Superior temporal gyrus (tissue), 1 donor: ENCODE measurements at regions not wholly inside any gene's neighbourhood (a gene's known extent, or its start where the extent isn't known, plus 50 kb on each side); places are given as distances from the start of the nearest gene placed in this dataset.

ENCODE experiments used
- DNase-seq: peaks from one replicate; pipeline ENCODE4 v3.0.0-alpha.2; 2016; ENCODE audit errors: extremely low spot score

GRCh38 chr1:220982686-220983085 lies 103.4 kb downstream of the HLX start:
- no peak for DNase-seq

DNA sequence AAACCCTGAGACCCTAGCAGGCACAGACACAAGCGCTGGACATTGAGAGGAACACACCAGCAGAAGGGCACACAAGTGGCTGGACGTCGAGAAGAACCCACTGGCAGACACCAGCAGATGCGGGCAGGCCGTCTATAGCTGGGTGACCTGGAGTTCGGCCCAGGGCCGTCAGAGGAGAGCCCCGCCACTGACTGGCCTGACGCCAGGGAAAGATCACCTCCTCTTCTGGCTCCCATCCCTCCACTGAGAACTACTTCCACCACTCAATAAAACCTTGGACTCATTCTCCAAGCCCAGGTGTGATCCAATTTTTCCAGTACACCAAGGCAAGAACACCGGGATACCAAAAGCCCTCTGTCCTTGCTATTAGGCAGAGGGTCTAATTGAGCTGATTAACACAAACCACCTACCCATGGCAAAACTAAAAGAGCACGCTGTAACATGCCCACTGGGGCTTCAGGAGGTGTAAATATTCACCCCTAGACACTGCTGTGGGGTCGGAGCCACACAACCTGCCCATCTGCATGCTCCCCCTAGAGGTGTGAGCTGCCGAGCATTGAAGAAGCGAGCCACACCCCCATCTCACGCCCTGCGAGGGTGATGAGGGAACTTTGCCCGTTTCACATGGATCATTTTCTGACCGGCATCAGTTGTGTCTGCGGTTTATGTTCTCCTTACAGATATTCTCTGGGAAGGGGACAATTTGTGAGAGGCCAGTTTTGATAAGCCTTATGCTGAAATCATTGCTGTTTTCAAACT lies 104.8 kb downstream of the HLX start:
- no peak for DNase-seq

DNA sequence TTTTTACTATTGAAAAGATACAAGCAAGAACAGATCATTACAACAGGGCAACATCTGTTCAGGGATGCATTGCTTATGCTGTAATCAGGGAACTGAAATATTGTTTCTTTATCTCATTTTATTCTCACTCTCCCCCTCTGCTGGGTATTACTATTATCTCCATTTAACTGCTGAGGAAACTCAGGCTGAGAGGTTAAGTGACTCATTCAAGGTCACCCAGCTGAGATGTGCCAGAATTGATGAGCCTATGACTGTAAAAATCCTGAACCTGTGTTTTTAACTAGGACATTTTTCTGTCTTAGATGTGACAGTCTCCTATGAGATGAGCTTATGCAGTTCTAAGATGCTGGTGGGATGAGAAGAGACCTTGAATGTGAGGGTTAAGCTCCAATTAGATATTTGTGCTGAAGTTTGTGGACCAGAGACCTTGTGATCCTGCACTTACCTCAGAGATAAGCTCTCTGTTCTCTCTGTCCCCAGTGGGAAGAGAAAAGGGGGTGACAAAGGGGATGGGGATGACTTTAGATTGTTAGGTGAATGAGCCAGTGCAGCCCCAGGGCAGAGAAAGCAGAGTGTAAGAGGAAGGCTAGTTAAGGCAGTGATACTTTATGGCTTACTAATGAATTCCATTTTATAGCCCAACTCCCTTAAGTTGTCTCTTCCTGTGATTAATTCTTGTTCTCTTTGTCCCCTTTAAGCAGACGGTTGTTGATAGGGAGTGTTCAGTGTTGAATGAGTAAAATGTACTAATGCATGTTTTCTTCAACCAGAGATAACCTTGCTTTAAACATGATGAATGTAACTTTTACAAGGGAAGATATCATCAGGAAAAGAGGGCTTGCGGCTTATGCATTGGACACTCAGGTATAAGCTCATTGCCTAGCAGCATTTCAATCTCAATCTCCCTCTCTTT lies 111.4 kb downstream of the HLX start:
- no peak for DNase-seq

DNA sequence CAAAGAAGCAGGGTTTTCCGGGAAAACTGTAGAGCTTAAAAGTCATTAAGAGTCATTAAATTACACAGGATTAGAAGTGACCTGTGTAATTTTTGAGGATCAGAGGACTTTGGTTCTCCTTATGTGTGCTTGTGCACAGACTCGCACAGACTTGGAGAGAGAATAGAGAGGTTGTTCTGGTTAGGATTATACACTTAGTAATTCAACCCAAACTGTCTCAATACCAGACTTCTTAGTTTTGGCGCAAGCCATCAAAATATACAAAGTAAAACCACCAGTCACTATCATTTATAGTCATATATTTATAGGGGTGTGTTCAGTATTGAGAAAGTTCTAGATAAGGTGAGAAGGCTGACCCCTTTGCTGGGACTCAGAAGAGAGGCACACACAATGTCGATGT lies 112.3 kb downstream of the HLX start:
- DNase-seq, result no peak

GRCh38 chr1:220991959-220992704 lies 112.9 kb downstream of the HLX start:
- no peak for DNase-seq

GRCh38 chr1:220992705-220993052 lies 113.4 kb downstream of the HLX start:
- DNase-seq, result no peak

DNA sequence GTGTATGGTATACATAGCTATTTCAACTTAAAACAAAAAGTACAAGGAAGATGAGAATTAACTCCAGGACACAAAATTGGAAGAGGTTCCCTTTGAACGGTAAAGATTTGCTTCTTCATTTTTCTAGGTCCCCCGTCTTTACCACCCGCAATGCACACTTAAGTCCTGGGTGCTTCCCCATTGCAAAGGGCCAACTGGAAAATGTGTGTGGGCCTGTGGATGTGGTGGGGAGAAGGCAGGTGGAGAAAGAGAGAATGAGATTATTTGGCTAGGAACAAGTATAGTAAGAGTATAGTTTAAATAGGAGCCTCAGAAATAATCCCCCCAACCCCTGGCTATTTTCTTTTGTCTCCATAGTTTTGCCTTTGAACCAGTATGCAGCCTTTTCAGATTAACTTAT lies 115.4 kb downstream of the HLX start:
- DNase-seq, result no peak

GRCh38 chr1:220997791-220998190 lies 118.5 kb downstream of the HLX start:
- no peak for DNase-seq

DNA sequence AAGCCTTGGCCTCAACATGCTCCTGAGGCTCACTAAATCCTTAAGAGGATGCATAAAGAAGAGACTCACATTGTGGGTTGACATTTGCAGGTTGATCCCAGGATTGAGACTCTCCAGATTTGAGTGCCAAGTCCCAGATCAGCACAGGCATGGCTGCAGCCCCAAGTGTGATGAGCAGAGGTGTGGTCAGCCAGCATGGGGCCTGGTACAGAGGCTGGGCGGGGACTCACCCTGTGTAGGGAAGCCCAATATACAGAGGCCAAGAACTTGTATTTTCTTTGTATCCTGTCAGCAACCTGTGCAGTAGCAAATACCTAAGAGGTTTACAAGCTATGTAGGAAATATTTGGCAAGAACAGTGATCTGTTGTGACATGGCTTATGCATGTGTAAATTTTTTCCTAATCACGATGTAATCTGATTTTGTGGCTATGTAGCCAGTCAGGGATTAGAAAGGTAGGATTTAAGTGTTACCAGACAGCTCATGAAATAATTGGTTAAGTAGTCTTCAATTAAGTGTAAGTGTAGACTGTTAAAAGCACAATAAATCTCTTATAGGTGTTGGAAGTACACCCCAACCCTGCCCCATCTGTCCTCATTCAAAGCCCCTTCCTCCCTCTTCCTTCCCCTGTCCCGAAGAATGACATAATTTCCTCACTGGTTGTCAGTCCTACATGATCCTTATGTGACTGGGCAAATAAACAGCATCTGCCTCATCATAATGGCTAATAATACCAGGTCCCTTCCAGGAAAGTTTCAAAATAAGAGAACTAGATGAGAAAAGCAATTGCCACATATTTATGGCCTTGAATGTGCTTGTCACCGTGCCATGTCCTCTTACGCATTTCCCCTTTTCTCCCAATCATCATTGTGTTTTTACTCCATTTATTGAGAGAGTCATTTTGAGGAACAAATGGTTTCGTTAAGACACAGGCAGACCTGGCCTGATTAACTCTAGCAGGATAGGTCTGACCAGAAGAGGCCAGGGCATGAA lies 120.9 kb downstream of the HLX start:
- peak; percentile 12 for DNase-seq

GRCh38 chr1:221001167-221001566 lies 121.9 kb downstream of the HLX start:
- no peak for DNase-seq

GRCh38 chr1:221002601-221003000 lies 123.4 kb downstream of the HLX start:
- no peak for DNase-seq

DNA sequence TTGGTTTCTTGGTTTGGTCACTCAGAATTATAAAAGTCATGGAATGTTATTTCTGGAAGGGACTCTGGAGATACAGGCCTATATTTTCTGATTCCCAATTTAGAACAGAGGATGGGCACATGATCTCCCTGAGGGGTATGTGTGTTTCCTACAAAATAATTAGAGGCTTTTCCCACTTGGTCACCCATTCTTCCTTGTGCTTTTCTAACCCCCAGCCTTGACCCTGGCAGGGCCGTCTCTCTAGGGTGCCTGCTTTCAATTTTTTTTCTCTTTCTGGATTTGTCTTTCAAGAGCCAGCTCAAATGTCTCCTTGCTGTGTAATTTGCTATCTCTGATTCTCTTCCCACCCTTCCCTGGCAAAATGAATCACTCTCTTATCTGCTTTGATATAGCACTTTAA lies 131.9 kb downstream of the HLX start:
- DNase-seq, result no peak

- DNase-seq, result no peak
Measured at GRCh38 chr1:221012120-221012519, 132.9 kb downstream of the HLX start.

- DNase-seq, result no peak
Measured at GRCh38 chr1:221013691-221014660, 134.7 kb downstream of the HLX start.

GRCh38 chr1:221015159-221015790 lies 136.0 kb downstream of the HLX start:
- no peak for DNase-seq

DNA sequence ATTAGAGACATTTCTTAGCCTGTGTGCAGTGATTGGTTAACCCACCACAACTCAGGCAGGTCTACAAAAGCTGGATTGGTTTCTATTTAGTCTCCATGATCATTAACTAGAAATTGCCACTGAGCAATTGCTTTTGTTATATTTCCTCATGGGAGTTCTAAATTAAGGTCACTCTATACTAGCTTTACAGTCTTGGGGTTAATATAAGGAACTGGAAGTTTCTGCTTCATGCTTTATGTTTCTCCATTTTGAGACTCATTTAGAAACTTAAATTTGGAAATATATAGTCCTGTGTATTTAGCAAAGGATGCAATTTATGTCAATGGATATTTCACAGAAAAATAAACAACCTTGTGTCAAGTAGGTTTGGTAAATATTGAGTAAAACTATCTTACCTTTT lies 137.5 kb downstream of the HLX start:
- no peak for DNase-seq

GRCh38 chr1:221018414-221018813 lies 139.2 kb downstream of the HLX start:
- no peak for DNase-seq

GRCh38 chr1:221022331-221022730 lies 143.1 kb downstream of the HLX start:
- no peak for DNase-seq

GRCh38 chr1:221023482-221023881 lies 144.2 kb downstream of the HLX start:
- no peak for DNase-seq

- no peak for DNase-seq
Measured at GRCh38 chr1:221025501-221025900, 146.3 kb downstream of the HLX start.
